NB4 (cell line): ENCODE measurements at regions not wholly inside any gene's neighbourhood (a gene's known extent, or its start where the extent isn't known, plus 50 kb on each side); places are given as distances from the start of the nearest gene placed in this dataset.

Experiments used
- DNase-seq: peaks from one replicate; pipeline ENCODE4 v3.0.0; 2010; ENCODE audit warnings: low read depth
- H3K4me3 ChIP-seq: one replicate; pipeline ENCODE4 v1.5.1; 2011; ENCODE audit warnings: mild to moderate bottlenecking, low read depth, low read length, moderate library complexity
- CTCF ChIP-seq: IDR thresholded peaks from one replicate; pipeline ENCODE4 v1.5.1; 2012; ENCODE audit warnings: low read depth, low read length
- MAX ChIP-seq: IDR thresholded peaks from 2 replicates; pipeline ENCODE4 v1.6.1; 2011; ENCODE audit warnings: low read depth, low read length
- MYC ChIP-seq: IDR thresholded peaks from 2 replicates; pipeline ENCODE4 v1.6.1; 2011; ENCODE audit warnings: low read depth, low read length
- POLR2A ChIP-seq: IDR thresholded peaks from 2 replicates; pipeline ENCODE4 v1.6.1; 2011; ENCODE audit warnings: mild to moderate bottlenecking; ENCODE audit not compliant: insufficient read length; ENCODE audit errors: extremely low read depth

- H3K4me3 ChIP-seq, result no peak overlapping the region
- TF ChIP-seq POLR2A (no peak), MAX (no peak), CTCF (no peak), MYC (no peak)
- no peak for DNase-seq
Measured at GRCh38 chr1:78377356-78377928, 113.3 kb upstream of the PTGFR start.

- no peak for DNase-seq
- H3K4me3 ChIP-seq, result no peak overlapping the region
- TF ChIP-seq CTCF (no peak), POLR2A (no peak), MAX (no peak), MYC (no peak)
Measured at GRCh38 chr1:78383923-78384322, 106.9 kb upstream of the PTGFR start.

- no peak overlapping the region for H3K4me3 ChIP-seq
- DNase-seq, result no peak
- TF ChIP-seq POLR2A, result no peak
- TF ChIP-seq MYC, result no peak
- TF ChIP-seq MAX, result no peak
- no peak for TF ChIP-seq CTCF
Measured at GRCh38 chr1:78385744-78386462, 104.9 kb upstream of the PTGFR start.

GRCh38 chr1:78387201-78387600, 103.6 kb upstream of the PTGFR start:
- no peak for TF ChIP-seq MAX
- H3K4me3 ChIP-seq, result no peak overlapping the region
- no peak for DNase-seq

GRCh38 chr1:78387871-78388270, 102.9 kb upstream of the PTGFR start:
- TF ChIP-seq MYC (no peak), POLR2A (no peak), MAX (no peak), CTCF (no peak)
- no peak for DNase-seq
- H3K4me3 ChIP-seq, result no peak overlapping the region

- TF ChIP-seq POLR2A (no peak), MAX (no peak), MYC (no peak), CTCF (no peak)
- DNase-seq, result no peak
- no peak overlapping the region for H3K4me3 ChIP-seq
Measured at GRCh38 chr1:78388275-78388674, 102.5 kb upstream of the PTGFR start.
